Endodermal cell (in vitro differentiated cells): ENCODE measurements at regions not wholly inside any gene's neighbourhood (a gene's known extent, or its start where the extent isn't known, plus 50 kb on each side); places are given as distances from the start of the nearest gene placed in this dataset.
A peak's percentile ranks its signal among the peaks of the same experiment; 100 is the strongest.

Source experiments
- DNase-seq: peaks from one replicate; pipeline ENCODE4 v3.0.0-alpha.2; 2017
- H3K27ac ChIP-seq: 2 replicates; pipeline ENCODE4 v1.5.1; 2013; ENCODE audit warnings: mild to moderate bottlenecking, low read depth, low read length, moderate library complexity
- H3K27me3 ChIP-seq: 2 replicates; pipeline ENCODE4 v1.6.1; 2013; ENCODE audit warnings: mild to moderate bottlenecking, low read length, moderate library complexity; ENCODE audit not compliant: insufficient read depth, control insufficient read depth, poor library complexity, severe bottlenecking
- H3K36me3 ChIP-seq: 2 replicates; pipeline ENCODE4 v1.7.0; 2013; ENCODE audit warnings: mild to moderate bottlenecking, low read length, moderate library complexity; ENCODE audit not compliant: control insufficient read depth, insufficient read depth
- H3K4me1 ChIP-seq: one replicate; pipeline ENCODE4 v1.7.0; 2013; ENCODE audit warnings: low read length; ENCODE audit not compliant: control insufficient read depth, insufficient read depth
- H3K4me3 ChIP-seq: 2 replicates; pipeline ENCODE4 v1.5.1; 2013; ENCODE audit warnings: mild to moderate bottlenecking, low read length, moderate library complexity
- H3K9ac ChIP-seq: 2 replicates; pipeline ENCODE4 v1.6.1; 2013; ENCODE audit warnings: mild to moderate bottlenecking, low read length, moderate library complexity; ENCODE audit not compliant: poor library complexity, severe bottlenecking; ENCODE audit errors: extremely low read depth
- H3K9me3 ChIP-seq: 2 replicates; pipeline ENCODE4 v1.6.1; 2013; ENCODE audit warnings: mild to moderate bottlenecking, low read length, moderate library complexity; ENCODE audit not compliant: control insufficient read depth
- H3K27ac Mint-ChIP-seq: 2 replicates; pipeline ENCODE4 v1.8.0; 2020; ENCODE audit warnings: mixed read lengths
- H3K27me3 Mint-ChIP-seq: 2 replicates; pipeline ENCODE4 v1.8.0; 2021; ENCODE audit warnings: mild to moderate bottlenecking, mixed read lengths; ENCODE audit not compliant: insufficient read depth
- H3K36me3 Mint-ChIP-seq: 2 replicates; pipeline ENCODE4 v1.8.0; 2020; ENCODE audit warnings: low read depth, mixed read lengths
- H3K4me1 Mint-ChIP-seq: 2 replicates; pipeline ENCODE4 v1.8.0; 2020; ENCODE audit warnings: mixed read lengths
- H3K4me3 Mint-ChIP-seq: 2 replicates; pipeline ENCODE4 v1.8.0; 2020; ENCODE audit warnings: mild to moderate bottlenecking, moderate library complexity, mixed read lengths
- H3K9me3 Mint-ChIP-seq: 2 replicates; pipeline ENCODE4 v1.8.0; 2020; ENCODE audit warnings: mild to moderate bottlenecking, mixed read lengths
- WGBS, 2 experiments: methylation state at CpG; one replicate each; pipeline versions ENCODE4 v1.1.5 to v1.1.7; 2013; ENCODE audit warnings: missing lambda C conversion rate in 2 of 2, mixed read lengths in 1 of 2; ENCODE audit not compliant: insufficient coverage in 1 of 2, insufficient read length in 1 of 2; 5-methylcytosine and 5-hydroxymethylcytosine counted together
- TF ChIP-seq, protein P1 (sequence below): fragments of 200-600 bp; sonication (generic); conservative IDR thresholded peaks from 2 replicates; pipeline ENCODE4 v1.5.0; 2021; ENCODE audit warnings: antibody characterized with exemption, mild to moderate bottlenecking

DNA sequence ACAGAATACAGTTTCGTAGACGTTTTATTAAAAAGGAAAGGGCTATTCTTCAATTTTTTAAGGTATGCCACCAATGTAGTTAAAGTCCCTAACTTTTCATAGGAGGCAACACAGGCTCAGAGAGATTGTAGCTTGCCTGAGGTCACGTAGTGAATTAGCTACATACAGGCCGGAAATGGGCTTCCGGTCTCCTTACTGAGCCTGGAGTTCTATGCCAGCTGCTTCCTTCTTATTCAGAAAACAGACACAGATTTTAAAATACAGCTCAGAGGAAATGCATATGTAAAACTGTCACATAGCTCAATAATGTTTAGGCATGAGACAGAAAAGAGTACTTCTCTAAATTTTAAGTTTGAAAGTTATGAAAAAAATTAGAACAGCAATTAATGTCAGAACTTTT is 85.4 kb upstream of the TUBA3C start:
- Histone ChIP-seq H3K27ac (no peak overlapping the region), H3K27me3 (no peaks in the 10 kb centered on the region), H3K9me3 (peaks cover 73% of the 10 kb centered on the region), H3K4me3 (peak overlapping the region; percentile 5), H3K36me3 (no peaks in the 10 kb centered on the region), H3K9ac (no peak overlapping the region), H3K4me1 (no peaks in the 10 kb centered on the region)
- peaks cover 83% of the 10 kb centered on the region for H3K9me3 Mint-ChIP-seq
- no peak for DNase-seq
- no peak overlapping the region for H3K27ac Mint-ChIP-seq
- TF ChIP-seq, protein P1, sequence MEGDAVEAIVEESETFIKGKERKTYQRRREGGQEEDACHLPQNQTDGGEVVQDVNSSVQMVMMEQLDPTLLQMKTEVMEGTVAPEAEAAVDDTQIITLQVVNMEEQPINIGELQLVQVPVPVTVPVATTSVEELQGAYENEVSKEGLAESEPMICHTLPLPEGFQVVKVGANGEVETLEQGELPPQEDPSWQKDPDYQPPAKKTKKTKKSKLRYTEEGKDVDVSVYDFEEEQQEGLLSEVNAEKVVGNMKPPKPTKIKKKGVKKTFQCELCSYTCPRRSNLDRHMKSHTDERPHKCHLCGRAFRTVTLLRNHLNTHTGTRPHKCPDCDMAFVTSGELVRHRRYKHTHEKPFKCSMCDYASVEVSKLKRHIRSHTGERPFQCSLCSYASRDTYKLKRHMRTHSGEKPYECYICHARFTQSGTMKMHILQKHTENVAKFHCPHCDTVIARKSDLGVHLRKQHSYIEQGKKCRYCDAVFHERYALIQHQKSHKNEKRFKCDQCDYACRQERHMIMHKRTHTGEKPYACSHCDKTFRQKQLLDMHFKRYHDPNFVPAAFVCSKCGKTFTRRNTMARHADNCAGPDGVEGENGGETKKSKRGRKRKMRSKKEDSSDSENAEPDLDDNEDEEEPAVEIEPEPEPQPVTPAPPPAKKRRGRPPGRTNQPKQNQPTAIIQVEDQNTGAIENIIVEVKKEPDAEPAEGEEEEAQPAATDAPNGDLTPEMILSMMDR, result no peak
- H3K4me1 Mint-ChIP-seq, result no peaks in the 10 kb centered on the region
- WGBS, 2 experiments, result 64 to 71% methylated on average over 5 of the region's 5 CpGs
- no peaks in the 10 kb centered on the region for H3K27me3 Mint-ChIP-seq
- no peaks in the 10 kb centered on the region for H3K36me3 Mint-ChIP-seq
- no peak overlapping the region for H3K4me3 Mint-ChIP-seq

DNA sequence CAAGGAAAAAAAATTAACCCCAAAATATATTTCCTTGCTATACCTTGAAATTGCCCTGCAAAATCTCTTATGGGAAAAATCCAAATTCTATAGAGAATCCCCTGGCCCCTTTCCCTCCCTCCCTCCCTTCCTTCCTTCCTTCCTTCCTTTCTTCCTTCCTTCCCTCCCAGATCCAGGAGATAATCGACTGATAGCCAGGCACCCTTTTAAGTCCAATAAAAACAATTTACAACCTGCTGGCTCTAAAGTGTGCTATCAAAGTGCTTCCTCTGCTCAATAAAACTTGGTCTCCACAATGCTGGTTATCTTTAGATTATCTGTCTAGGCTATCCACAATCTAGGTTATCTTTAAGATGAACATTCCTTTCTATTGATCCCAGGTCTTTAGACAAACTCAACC is 83.1 kb upstream of the TUBA3C start:
- no peaks in the 10 kb centered on the region for H3K27me3 ChIP-seq
- TF ChIP-seq, protein P1, result no peak
- no peak overlapping the region for H3K27ac ChIP-seq
- no peak for DNase-seq
- Mint-ChIP-seq H3K27ac (no peak overlapping the region), H3K9me3 (peaks cover 81% of the 10 kb centered on the region), H3K4me3 (no peak overlapping the region), H3K4me1 (no peaks in the 10 kb centered on the region), H3K36me3 (no peaks in the 10 kb centered on the region), H3K27me3 (no peaks in the 10 kb centered on the region)
- H3K4me1 ChIP-seq, result no peaks in the 10 kb centered on the region
- H3K4me3 ChIP-seq, result no peak overlapping the region
- no peaks in the 10 kb centered on the region for H3K36me3 ChIP-seq
- 55% methylated on average over 1 of the region's 1 CpG; no CpG with 5 or more reads in 1 of the 2 experiments for WGBS, 2 experiments
- no peak overlapping the region for H3K9ac ChIP-seq
- H3K9me3 ChIP-seq, result peaks cover 85% of the 10 kb centered on the region

DNA sequence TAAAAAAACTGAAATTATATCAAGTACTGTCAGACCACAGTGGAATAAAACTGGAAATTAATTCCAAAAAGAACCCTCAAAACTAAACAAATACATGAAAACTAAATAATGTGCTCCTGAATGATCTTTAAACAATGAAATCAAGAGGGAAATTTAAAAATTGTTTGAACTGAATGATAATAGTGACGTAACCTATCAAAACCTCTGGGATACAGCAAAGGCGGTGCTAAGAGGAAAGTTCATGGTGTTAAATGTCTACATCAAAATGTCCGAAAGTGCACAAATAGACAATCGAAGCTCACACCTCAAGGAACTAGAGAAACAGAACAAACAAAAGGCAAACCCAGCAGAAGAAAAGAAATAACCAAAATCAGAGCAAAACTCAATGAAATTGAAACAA is 70.8 kb upstream of the TUBA3C start:
- TF ChIP-seq, protein P1, result no peak

More for the DNA sequence above, 70.8 kb upstream of the TUBA3C start:
- Histone ChIP-seq H3K4me3 (no peak overlapping the region), H3K27ac (no peak overlapping the region), H3K9ac (no peak overlapping the region), H3K4me1 (no peaks in the 10 kb centered on the region), H3K36me3 (no peaks in the 10 kb centered on the region), H3K27me3 (no peaks in the 10 kb centered on the region), H3K9me3 (peaks cover 85% of the 10 kb centered on the region)
- no peak for DNase-seq
- Mint-ChIP-seq H3K27me3 (no peaks in the 10 kb centered on the region), H3K4me1 (no peaks in the 10 kb centered on the region), H3K36me3 (no peaks in the 10 kb centered on the region), H3K4me3 (no peak overlapping the region), H3K9me3 (peaks cover 87% of the 10 kb centered on the region), H3K27ac (no peak overlapping the region)
- 80 to 84% methylated on average over 1 to 4 of the region's 4 CpGs for WGBS, 2 experiments
